ENCODE measurements at regions not wholly inside any gene's neighbourhood (a gene's known extent, or its start where the extent isn't known, plus 50 kb on each side); places are given as distances from the start of the nearest gene placed in this dataset.

DNA sequence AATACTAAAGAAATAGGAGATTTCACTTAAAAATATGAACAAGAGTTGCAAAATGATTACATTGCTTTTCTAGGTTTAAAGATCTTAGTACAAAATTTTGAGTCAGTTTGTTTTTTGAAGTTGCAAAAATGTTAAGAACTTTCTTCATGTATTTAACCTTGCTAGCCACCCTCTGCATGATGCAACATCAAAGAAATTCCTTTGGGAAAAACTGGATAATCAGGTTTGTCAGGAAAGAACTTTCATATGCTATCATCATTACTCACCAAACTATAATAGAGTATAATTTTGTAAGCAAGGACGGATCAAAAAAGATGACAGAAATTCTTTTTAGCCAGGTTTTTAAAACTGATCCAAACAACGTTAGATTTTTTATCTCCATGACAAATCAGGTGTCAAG lies 116.9 kb upstream of the MRPS30 start:
- no peak overlapping the region for H3K4me3 Mint-ChIP-seq
- Histone ChIP-seq H3K9me3 (ENCODE audit: control insufficient read depth, low read length) (peaks cover 7% of the 10 kb centered on the region), H3K4me3 (ENCODE audit: low read length) (no peak overlapping the region), H3K27me3 (ENCODE audit: control insufficient read depth, insufficient read depth, low read length, poor library complexity, severe bottlenecking) (no peaks in the 10 kb centered on the region), H3K9ac (ENCODE audit: extremely low read depth, low read length, poor library complexity, severe bottlenecking) (no peak overlapping the region), H3K36me3 (ENCODE audit: control insufficient read depth, insufficient read depth, low read length) (no peaks in the 10 kb centered on the region), H3K27ac (ENCODE audit: low read depth, low read length) (no peak overlapping the region), H3K4me1 (ENCODE audit: control insufficient read depth, insufficient read depth, low read length) (no peaks in the 10 kb centered on the region)
- 90 to 93% methylated on average over 2 of the region's 2 CpGs for WGBS, 2 experiments (ENCODE audit: insufficient coverage in 1 of 2, insufficient read length in 1 of 2)
- H3K27me3 Mint-ChIP-seq (ENCODE audit: insufficient read depth) = no peaks in the 10 kb centered on the region
- TF ChIP-seq, protein P1, sequence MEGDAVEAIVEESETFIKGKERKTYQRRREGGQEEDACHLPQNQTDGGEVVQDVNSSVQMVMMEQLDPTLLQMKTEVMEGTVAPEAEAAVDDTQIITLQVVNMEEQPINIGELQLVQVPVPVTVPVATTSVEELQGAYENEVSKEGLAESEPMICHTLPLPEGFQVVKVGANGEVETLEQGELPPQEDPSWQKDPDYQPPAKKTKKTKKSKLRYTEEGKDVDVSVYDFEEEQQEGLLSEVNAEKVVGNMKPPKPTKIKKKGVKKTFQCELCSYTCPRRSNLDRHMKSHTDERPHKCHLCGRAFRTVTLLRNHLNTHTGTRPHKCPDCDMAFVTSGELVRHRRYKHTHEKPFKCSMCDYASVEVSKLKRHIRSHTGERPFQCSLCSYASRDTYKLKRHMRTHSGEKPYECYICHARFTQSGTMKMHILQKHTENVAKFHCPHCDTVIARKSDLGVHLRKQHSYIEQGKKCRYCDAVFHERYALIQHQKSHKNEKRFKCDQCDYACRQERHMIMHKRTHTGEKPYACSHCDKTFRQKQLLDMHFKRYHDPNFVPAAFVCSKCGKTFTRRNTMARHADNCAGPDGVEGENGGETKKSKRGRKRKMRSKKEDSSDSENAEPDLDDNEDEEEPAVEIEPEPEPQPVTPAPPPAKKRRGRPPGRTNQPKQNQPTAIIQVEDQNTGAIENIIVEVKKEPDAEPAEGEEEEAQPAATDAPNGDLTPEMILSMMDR (conservative IDR thresholded peaks at IDR 0.05) = no peak
- DNase-seq = no peak
- H3K27ac Mint-ChIP-seq = no peak overlapping the region
- no peaks in the 10 kb centered on the region for H3K36me3 Mint-ChIP-seq (ENCODE audit: low read depth)
- peaks cover 12% of the 10 kb centered on the region for H3K9me3 Mint-ChIP-seq
- no peaks in the 10 kb centered on the region for H3K4me1 Mint-ChIP-seq

DNA sequence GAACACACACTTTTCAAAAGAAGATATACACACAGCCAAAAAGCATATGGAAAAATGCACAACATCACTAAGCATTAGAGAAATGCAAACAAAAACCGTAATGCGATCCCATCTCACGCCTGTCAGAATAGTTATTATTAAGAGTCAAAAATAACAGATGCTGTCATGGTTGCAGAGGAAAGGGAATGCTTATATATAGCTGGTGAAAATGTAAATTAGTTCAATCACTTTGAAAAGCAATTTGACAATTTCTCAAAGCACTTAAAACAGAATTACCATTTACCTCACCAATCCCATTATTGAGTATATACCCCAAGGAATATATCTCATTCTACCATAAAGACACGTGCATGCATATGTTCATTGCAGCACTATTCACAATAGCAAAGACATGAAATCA lies 126.8 kb upstream of the MRPS30 start:
- Mint-ChIP-seq H3K36me3 (ENCODE audit: low read depth) (no peaks in the 10 kb centered on the region), H3K27ac (no peak overlapping the region), H3K9me3 (no peaks in the 10 kb centered on the region), H3K27me3 (ENCODE audit: insufficient read depth) (no peaks in the 10 kb centered on the region), H3K4me1 (no peaks in the 10 kb centered on the region), H3K4me3 (no peak overlapping the region)
- H3K4me1 ChIP-seq (ENCODE audit: control insufficient read depth, insufficient read depth, low read length) = no peaks in the 10 kb centered on the region
- no peaks in the 10 kb centered on the region for H3K9me3 ChIP-seq (ENCODE audit: control insufficient read depth, low read length)
- no peaks in the 10 kb centered on the region for H3K27me3 ChIP-seq (ENCODE audit: control insufficient read depth, insufficient read depth, low read length, poor library complexity, severe bottlenecking)
- TF ChIP-seq, protein P1 (conservative IDR thresholded peaks at IDR 0.05) = no peak
- DNase-seq = no peak
- no peak overlapping the region for H3K4me3 ChIP-seq (ENCODE audit: low read length)
- H3K27ac ChIP-seq (ENCODE audit: low read depth, low read length) = no peak overlapping the region
- H3K36me3 ChIP-seq (ENCODE audit: control insufficient read depth, insufficient read depth, low read length) = no peaks in the 10 kb centered on the region
- WGBS, 2 experiments (ENCODE audit: insufficient coverage in 1 of 2, insufficient read length in 1 of 2) = 95 to 98% methylated on average over 3 to 4 of the region's 4 CpGs
- H3K9ac ChIP-seq (ENCODE audit: extremely low read depth, low read length, poor library complexity, severe bottlenecking) = no peak overlapping the region

DNA sequence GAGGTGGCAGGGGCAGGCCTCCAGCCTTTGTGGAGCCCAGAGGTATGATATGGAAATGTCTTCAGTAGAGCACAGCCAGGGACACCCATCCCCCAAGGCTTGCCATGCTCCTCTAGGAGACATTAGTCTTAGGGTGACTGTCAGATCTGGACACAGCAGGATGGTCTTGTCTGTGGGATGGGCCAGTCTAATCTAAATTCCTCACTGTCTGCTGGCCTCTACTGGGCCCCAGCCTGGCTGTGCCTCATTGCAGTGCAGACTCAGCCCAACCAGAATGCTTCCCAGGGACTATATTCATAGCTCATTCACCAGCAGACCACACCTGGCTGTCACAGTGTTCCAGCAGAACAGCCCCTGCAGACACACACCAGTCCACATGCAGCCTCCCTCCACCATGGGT lies 129.5 kb upstream of the MRPS30 start:
- Histone ChIP-seq H3K27me3 (ENCODE audit: control insufficient read depth, insufficient read depth, low read length, poor library complexity, severe bottlenecking) (no peaks in the 10 kb centered on the region), H3K36me3 (ENCODE audit: control insufficient read depth, insufficient read depth, low read length) (no peaks in the 10 kb centered on the region), H3K9ac (ENCODE audit: extremely low read depth, low read length, poor library complexity, severe bottlenecking) (no peak overlapping the region), H3K27ac (ENCODE audit: low read depth, low read length) (no peak overlapping the region), H3K4me3 (ENCODE audit: low read length) (no peak overlapping the region), H3K9me3 (ENCODE audit: control insufficient read depth, low read length) (no peaks in the 10 kb centered on the region), H3K4me1 (ENCODE audit: control insufficient read depth, insufficient read depth, low read length) (no peaks in the 10 kb centered on the region)
- Mint-ChIP-seq H3K27me3 (ENCODE audit: insufficient read depth) (no peaks in the 10 kb centered on the region), H3K4me1 (no peaks in the 10 kb centered on the region), H3K27ac (no peak overlapping the region), H3K36me3 (ENCODE audit: low read depth) (no peaks in the 10 kb centered on the region), H3K9me3 (no peaks in the 10 kb centered on the region), H3K4me3 (no peak overlapping the region)
- TF ChIP-seq, protein P1 (conservative IDR thresholded peaks at IDR 0.05) = no peak
- DNase-seq = no peak
